Right lobe of liver (tissue), 6 donors: ENCODE measurements at regions not wholly inside any gene's neighbourhood (a gene's known extent, or its start where the extent isn't known, plus 50 kb on each side); places are given as distances from the start of the nearest gene placed in this dataset.

Experiments
- ATAC-seq, 4 donors: fragments of 200-7000 bp; cut with Tn5 transposase; one replicate each; pipeline ENCODE4 v1.9.1; 2020; ENCODE audit warnings: mild to moderate bottlenecking in 4 of 4, moderate library complexity in 4 of 4
- DNase-seq, 3 donors: peaks; one replicate each; pipeline ENCODE4 v3.0.0-alpha.2; 2020
- H3K27ac ChIP-seq, 3 donors: fragments of 200-600 bp; one replicate each; pipeline ENCODE4 v1.8.0; 2022
- H3K27me3 ChIP-seq, 2 donors: fragments of 200-600 bp; one replicate each; pipeline ENCODE4 v1.8.0; 2022
- H3K36me3 ChIP-seq, 4 donors: fragments of 200-600 bp; sonication (generic) in 1 of 4; one replicate each; pipeline versions ENCODE4 v1.5.1 to v1.8.0; 2017 to 2022; ENCODE audit warnings: control low read depth in 1 of 4
- H3K4me1 ChIP-seq, 4 donors: fragments of 200-600 bp; sonication (generic) in 1 of 4; one replicate each; pipeline versions ENCODE4 v1.5.1 to v1.8.0; 2017 to 2022; ENCODE audit warnings: control low read depth in 1 of 4
- H3K4me3 ChIP-seq, 3 donors: fragments of 200-600 bp; one replicate each; pipeline ENCODE4 v1.8.0; 2022
- H3K9me3 ChIP-seq, 4 donors: fragments of 200-600 bp; sonication (generic) in 1 of 4; one replicate each; pipeline versions ENCODE4 v1.5.1 to v1.8.0; 2017 to 2022; ENCODE audit warnings: control low read depth in 1 of 4
- POLR2A ChIP-seq: fragments of 450-650 bp; IDR thresholded peaks from one replicate; pipeline ENCODE4 v1.6.1; 2017; ENCODE audit warnings: antibody characterized with exemption, mild to moderate bottlenecking
- WGBS: methylation state at CpG from one replicate; pipeline ENCODE4 v1.1.6; 2018; ENCODE audit warnings: low coverage, low lambda C conversion rate; ENCODE audit not compliant: insufficient coverage; ENCODE audit errors: missing lambda C conversion rate; 5-methylcytosine and 5-hydroxymethylcytosine counted together
- intact Hi-C, 2 donors: fragments of 100-400 bp; cut with DNase I; formaldehyde crosslinking; loops; one replicate each; pipeline versions ENCODE4 v1.11.2 to v1.14.1; 2022
- TF ChIP-seq, protein P1 (sequence below), 4 donors: fragments of 200-600 bp in 3 of 4; fragments of 450-650 bp in 1 of 4; IDR thresholded peaks; one replicate each; pipeline versions ENCODE4 v1.5.1 to v1.8.0; 2016 to 2022; ENCODE audit warnings: antibody characterized with exemption in 4 of 4, mild to moderate bottlenecking in 2 of 4
- donor health status: DM: no; HTN: yes; CAD: no.
- donor health status: DM: no; HTN: no; CAD: no.
- donor health status: DM: no; HTN: no; CAD: no.
- donor health status: DM: no; HTN: yes; CAD: no.
- donor health status: DM: no; HTN: yes; CAD: no.

DNA sequence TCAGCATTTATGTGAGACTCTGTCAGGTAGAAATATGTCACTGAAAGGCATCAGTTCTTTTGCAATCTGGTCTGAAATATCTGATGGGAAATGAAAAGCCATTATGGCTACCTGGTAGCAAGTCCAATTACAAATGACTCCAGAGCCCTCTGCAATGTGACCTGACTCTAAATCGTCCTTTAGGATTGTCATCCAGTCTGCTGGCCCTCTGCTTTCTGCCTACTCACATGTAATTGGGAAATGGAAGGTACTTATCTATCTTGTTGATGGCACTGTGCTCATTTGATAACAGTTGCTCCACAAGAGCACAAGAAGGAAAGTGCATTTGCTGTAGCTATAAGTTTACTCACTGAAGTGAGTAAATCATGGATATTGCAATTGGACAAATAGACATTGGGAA is 799.8 kb downstream of the RAPGEF2 start:
- DNase-seq (no peak), ATAC-seq (no peak)
- 0% methylated on average over 1 of the region's 1 CpG for WGBS
- Histone ChIP-seq H3K9me3 (no peaks in the 10 kb centered on the region), H3K27me3 (no peaks in the 10 kb centered on the region), H3K4me3 (no peak overlapping the region), H3K4me1 (no peaks in the 10 kb centered on the region), H3K36me3 (no peaks in the 10 kb centered on the region), H3K27ac (no peak overlapping the region)
- TF ChIP-seq, protein P1, sequence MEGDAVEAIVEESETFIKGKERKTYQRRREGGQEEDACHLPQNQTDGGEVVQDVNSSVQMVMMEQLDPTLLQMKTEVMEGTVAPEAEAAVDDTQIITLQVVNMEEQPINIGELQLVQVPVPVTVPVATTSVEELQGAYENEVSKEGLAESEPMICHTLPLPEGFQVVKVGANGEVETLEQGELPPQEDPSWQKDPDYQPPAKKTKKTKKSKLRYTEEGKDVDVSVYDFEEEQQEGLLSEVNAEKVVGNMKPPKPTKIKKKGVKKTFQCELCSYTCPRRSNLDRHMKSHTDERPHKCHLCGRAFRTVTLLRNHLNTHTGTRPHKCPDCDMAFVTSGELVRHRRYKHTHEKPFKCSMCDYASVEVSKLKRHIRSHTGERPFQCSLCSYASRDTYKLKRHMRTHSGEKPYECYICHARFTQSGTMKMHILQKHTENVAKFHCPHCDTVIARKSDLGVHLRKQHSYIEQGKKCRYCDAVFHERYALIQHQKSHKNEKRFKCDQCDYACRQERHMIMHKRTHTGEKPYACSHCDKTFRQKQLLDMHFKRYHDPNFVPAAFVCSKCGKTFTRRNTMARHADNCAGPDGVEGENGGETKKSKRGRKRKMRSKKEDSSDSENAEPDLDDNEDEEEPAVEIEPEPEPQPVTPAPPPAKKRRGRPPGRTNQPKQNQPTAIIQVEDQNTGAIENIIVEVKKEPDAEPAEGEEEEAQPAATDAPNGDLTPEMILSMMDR (IDR thresholded peaks at IDR 0.05), result no peak
- TF ChIP-seq POLR2A, result no peak
- intact Hi-C loops, result no loop called here

DNA sequence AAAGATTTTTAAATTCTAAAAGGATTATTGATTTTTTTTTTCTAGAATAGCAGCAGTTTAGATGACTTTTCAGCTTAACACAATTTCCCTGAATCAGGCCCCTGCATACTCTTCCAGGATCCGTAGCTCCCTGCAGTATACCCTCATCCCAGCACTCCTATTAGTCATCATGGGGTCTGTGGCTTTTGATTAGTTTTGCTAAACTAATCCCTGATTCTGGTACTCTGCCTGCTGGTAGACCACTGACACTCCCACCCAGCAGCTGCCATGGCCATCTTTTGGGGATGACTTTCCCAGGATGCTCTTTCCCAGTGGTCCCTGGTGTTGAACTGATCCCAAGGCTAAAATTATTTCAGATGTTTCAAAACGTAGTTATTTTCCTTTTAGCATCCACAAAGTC is 802.0 kb downstream of the RAPGEF2 start:
- Histone ChIP-seq H3K27me3 (no peaks in the 10 kb centered on the region), H3K27ac (no peak overlapping the region), H3K4me3 (no peak overlapping the region), H3K36me3 (no peaks in the 10 kb centered on the region), H3K9me3 (no peaks in the 10 kb centered on the region), H3K4me1 (no peaks in the 10 kb centered on the region)
- no peak for DNase-seq
- 20% methylated on average over 2 of the region's 2 CpGs for WGBS
- TF ChIP-seq POLR2A, result no peak
- TF ChIP-seq, protein P1 (IDR thresholded peaks at IDR 0.05), result no peak
- ATAC-seq, result no peak
- intact Hi-C loops, result no loop called here

DNA sequence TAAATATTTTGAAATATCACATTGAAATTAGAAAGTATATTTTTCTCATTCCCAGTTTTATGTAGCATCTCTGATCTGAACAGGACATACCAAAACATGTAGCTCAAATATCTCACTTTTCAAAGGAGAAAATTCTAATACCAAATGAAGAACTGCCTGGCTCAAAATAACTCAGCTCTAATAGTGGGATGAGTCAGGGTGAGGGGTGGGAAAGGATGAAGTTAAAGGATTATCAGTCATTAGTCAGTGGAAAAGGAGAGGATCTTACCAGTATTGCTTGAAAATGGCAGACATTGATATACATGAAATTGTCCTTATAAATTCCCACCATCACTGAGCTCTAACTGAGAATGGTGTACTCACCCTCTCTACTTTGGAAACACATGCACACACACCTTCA is 803.2 kb downstream of the RAPGEF2 start:
- H3K4me1 ChIP-seq, result no peaks in the 10 kb centered on the region
- intact Hi-C loops, result no loop called here
- no peak for TF ChIP-seq POLR2A
- TF ChIP-seq, protein P1 (IDR thresholded peaks at IDR 0.05), result no peak
- H3K36me3 ChIP-seq, result no peaks in the 10 kb centered on the region
- no peaks in the 10 kb centered on the region for H3K27me3 ChIP-seq
- no peaks in the 10 kb centered on the region for H3K9me3 ChIP-seq
- H3K4me3 ChIP-seq, result no peak overlapping the region
- no peak overlapping the region for H3K27ac ChIP-seq
- ATAC-seq, result no peak
- no peak for DNase-seq

DNA sequence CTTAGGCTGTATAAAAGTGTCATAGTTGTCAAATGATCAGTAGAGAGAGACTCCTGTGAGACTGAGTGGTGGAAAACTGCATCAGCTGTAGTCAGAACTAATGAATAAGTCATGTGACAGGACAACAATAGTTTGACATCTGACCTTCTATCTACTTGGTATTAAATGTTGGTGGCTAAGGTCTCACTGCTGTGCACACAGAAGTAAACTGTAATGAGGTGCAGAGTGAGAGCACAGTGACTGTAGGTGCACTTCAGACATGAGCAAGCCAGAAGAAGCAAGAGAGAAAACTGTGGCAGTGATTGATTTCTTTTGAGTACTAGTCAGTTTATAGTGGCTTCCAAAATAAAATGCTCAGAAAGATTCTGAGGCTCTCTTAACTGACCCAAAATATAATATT is 803.6 kb downstream of the RAPGEF2 start:
- no peaks in the 10 kb centered on the region for H3K27me3 ChIP-seq
- no peaks in the 10 kb centered on the region for H3K9me3 ChIP-seq
- H3K27ac ChIP-seq, result no peak overlapping the region
- no peak for DNase-seq
- intact Hi-C loops, result no loop called here
- no peaks in the 10 kb centered on the region for H3K36me3 ChIP-seq
- no peaks in the 10 kb centered on the region for H3K4me1 ChIP-seq
- no peak overlapping the region for H3K4me3 ChIP-seq
- no peak for ATAC-seq
- TF ChIP-seq, protein P1 (IDR thresholded peaks at IDR 0.05), result no peak
- TF ChIP-seq POLR2A, result no peak

DNA sequence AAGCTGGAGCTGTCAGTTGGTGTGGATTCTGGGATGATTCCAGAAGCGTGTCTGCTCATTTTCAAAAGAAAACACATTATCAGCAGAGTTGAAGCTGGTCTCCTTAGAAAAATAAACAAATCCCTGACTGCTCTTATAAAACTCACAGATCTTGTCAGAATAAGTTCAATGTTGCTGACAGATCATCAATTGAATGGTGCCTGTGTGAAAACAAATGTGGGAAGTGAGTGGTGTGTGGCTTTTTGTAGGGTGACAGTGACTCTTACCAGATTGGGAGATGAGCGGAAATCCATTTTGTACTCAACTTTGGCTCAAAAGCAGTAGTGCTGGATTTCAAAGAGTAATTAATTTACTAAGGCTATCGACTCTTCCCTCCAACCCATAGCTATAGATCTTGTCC is 807.8 kb downstream of the RAPGEF2 start:
- DNase-seq (no peak), ATAC-seq (no peak)
- no peaks in the 10 kb centered on the region for H3K9me3 ChIP-seq
- no peak overlapping the region for H3K27ac ChIP-seq
- H3K36me3 ChIP-seq, result no peaks in the 10 kb centered on the region
- no peak for TF ChIP-seq POLR2A
- TF ChIP-seq, protein P1 (IDR thresholded peaks at IDR 0.05), result no peak
- no peak overlapping the region for H3K4me3 ChIP-seq
- no peaks in the 10 kb centered on the region for H3K27me3 ChIP-seq
- H3K4me1 ChIP-seq, result no peaks in the 10 kb centered on the region
- intact Hi-C loops, result no loop called here
- 36% methylated on average over 3 of the region's 3 CpGs for WGBS
